Left renal cortex interstitium (tissue), 4 donors: ENCODE measurements at regions not wholly inside any gene's neighbourhood (a gene's known extent, or its start where the extent isn't known, plus 50 kb on each side); places are given as distances from the start of the nearest gene placed in this dataset.

Source experiments
- DNase-seq, 4 donors: peaks; one replicate each; pipeline ENCODE4 v3.0.0-alpha.2; 2013; ENCODE audit warnings: low read depth in 4 of 4, low spot score in 2 of 4, missing footprints in 1 of 4

DNA sequence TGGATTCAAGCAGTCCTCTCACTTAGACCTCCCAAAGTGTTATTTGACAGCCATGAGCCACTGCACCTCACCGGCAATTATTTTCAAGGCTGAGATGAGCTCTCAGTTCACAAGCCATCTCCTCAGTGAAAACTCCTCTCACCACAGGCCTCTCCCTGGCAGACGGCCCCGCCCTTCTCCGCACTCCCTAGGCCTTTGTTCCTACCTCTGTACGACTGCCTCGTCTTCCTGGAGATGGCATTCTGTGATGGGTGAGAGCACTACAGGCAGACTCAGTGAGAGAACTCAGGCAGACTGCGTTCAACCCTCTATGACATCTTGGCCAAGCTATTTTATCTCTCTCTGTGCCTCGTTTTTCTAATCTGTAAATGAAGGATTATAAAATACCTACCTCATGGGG is 67.0 kb upstream of the TPM1 start:
- no peak for DNase-seq

DNA sequence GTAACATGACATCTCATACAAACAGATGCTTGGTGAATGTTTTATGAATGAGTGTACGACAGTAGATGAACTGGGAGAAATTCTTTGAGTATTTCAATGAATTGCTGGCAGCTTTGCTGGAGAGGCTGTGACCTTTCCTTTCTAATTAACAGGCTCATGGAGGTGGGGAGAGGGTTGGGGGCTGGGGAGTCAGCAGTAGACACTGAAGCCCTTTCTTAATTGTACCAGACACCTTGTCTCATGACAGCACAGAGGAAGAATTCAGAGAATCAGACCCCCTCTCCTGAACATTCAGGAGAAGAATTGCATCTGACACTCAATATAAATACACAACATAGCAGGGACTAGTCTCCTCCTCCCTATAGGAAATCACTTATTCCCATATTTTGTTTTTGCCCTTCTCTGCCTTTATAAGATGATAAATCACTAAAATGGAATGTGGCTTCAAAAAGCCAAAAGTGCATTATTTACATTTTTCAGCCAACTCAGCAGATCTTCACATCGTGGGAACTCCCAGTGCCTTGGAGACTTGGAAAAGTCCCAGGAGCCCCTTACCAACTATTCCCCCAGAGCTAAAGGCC is 66.2 kb upstream of the TPM1 start:
- no peak for DNase-seq

DNA sequence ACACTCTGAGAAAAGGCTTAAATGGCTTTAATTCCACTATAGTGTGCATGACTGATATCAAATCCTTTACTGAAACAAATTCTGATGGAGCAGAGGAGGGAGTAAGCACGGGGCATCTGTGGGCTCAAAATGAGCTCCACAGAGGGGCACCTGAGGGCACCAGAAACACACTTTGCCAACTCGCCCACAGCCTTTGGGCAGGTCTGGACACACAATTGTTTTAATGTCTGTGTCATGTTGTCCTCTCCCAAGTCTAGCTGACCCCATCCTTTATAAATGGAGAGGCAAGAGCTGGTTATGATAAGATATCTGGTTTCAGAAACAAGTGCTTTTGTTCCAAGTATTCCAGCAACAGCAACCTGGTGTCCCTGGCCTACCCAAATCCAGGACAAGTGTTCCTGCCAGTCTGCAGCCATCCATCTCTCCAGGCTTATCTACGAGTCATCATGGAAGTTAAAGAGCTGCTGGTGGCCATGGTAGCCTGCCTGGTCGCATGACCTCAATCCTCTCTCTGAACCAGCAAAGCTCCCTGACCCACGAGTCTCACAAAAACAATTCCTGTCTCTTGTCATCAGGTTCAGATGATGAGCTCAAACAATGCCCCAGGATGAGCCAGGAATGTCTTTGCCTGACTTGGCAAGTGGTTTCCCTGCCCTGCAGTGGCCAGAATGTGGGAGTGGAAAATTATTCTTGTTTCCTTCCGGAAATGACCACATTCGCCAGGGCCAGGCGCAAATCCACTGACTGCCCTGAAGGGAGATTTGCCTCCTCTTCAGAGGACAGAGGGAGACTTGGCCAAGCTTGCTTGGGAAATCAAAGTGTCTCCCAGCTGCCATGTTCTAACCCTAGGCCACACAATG is 64.4 kb upstream of the TPM1 start:
- no peak for DNase-seq

DNA sequence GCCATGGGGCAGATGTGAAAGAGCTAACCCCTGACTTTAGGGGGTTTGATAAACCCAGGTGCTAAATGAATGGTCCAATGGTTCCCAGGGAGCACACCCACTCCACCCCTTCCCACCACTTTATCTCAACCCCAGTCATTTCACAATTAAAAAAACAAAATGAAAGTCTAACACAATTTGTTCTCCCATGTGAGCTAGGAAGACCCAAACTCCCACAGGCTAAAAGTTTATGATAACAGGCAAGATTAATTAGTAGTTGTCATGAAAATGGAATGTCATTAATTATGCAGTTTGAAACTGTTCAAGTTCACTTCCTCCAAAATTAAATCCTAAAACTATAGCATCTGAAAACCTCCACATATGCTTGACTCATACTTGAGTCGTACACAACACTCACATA is 63.3 kb upstream of the TPM1 start:
- no peak for DNase-seq

DNA sequence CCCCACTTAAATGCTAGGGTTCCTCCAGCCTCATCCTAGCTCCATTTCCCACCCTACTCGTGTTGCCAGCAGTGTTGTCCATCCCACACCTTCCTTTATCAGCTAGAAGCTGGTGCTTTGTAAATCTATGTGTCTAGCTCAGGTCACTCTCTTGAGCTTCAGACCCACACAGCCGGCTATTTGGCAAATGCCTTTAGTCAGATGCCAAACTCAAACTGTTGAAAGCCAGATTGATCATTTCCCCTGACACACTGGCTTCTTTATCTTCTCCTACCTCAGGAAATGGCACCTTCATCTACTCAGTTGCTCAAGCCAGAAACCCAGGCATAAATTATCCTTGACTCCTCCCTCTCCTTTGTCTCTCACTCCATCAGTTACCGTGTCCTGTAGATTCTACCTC is 61.5 kb upstream of the TPM1 start:
- no peak for DNase-seq

DNA sequence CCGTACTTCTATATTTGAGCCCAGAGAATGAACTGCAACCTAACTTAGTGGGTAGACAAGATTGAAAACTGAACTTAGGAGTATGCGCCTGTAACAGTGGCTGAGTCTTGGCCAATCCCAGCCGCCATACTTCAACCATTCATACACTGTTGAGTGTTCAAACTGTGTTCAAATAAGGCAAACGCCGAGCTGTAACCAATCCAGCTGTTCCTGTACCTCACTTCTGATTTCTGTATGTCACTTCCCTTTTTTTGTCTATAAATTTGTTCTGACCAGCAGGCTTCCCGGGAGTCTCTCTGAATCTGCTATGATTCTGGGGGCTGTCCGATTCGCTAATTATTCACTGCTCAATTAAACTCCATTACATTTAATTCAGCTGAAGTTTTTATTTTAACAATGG is 58.6 kb upstream of the TPM1 start:
- DNase-seq = no peak

DNA sequence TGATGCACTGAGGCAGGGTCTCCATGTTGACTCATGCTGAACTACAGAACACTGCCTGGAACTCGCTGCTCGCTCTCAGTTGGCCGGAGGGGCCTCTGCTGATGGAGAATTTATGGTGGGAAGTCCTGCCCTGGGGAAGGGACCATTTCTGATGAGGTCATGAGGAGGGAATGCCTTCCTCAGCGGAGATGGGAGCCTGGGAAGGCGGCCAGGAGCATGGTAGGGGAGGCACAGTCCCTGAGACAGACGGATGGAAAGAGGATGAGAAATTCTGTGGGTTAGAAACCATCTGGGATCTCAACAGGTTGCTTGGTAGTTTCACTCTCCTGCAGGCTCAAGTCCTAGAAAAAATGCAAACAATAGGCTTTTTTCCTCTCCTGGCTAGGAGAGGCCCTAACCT is 56.8 kb upstream of the TPM1 start:
- no peak for DNase-seq

DNA sequence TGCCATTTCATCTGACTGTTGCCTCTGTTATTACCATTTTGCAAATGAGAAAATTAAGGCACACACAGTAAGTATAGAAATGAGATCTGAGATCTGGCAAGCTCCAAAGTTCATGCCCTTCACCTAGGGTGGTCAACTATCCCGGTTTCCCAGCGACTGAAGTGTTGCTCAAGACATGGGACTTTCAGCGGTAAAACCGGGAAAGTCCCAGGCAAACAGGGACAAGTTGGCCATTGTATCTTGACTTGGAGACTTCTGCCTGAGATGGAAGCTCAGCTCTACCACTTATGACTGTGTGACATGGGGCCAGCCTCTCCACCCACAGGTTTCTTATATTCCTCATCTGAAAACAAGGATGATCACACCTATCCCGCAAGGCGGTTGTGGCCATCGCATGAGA is 55.6 kb upstream of the TPM1 start:
- no peak for DNase-seq

DNA sequence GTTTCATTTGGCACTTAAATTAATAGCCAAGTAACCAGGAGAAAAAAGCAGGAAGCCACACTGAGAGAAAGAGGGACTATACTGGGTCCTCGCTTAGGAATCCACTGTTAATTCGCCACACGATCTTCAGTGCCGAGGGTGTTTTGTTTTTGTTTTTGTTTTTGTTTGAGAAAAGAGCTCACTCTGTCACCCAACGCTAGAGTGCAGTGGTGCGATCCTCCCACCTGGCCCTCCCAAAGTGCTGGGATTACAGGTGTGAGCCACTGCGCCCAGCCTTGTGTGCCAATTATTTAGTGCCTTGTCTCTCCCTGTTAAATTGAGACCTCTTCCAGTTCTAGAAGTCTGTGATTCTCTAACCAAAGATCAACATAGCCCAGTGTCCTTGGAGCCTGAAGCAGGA is 53.8 kb upstream of the TPM1 start:
- no peak for DNase-seq

DNA sequence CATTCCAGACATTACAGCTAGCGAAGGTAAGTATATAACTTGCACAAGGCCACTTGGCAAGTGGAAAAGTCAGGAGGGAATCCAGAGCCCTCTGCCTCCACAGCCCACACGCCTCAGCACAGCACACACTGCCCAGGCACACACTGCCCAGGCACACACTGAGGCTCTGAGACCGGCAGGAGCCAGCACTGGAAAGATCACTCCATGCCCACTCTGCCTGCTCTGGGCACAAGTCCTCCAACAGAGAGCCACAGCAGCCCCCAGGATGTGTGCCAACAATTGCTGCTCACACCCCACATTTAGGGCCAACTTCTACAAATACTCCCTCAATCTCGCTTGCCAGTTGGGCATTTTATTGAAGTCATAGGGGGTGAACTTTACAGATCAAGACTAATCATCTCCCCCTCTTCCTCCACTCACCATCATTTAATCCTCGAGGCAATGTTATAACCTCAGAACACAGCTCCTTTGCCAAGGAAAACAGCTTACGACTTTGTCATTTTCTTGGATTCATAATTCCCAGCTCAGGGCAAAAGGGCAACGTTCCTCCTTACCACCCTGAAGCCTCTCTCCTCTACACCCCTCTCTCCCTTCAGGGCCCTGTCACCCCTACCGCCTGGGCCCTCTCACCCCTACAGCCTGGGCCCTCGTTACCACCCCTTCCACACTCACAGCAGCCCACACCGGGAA is 53.0 kb upstream of the TPM1 start:
- DNase-seq = no peak

DNA sequence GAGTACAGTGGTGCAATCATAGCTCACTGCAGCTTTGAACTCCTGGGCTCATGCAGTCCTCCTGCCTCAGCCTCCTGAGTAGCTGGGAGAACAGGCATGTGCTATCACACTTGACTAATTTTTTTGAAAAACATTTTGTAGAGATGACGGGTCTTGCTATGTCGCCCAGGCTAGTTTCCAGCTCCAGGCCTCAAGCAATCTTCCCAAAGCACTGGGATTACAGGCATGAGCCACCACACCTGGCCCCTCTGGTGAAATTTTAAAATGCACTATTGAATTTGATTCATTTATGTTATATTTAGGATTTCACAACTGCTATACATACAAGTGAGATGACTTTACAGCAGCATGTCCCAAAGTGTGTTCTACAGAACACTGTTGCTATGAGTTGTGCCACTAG is 50.8 kb upstream of the TPM1 start:
- DNase-seq = no peak

DNA sequence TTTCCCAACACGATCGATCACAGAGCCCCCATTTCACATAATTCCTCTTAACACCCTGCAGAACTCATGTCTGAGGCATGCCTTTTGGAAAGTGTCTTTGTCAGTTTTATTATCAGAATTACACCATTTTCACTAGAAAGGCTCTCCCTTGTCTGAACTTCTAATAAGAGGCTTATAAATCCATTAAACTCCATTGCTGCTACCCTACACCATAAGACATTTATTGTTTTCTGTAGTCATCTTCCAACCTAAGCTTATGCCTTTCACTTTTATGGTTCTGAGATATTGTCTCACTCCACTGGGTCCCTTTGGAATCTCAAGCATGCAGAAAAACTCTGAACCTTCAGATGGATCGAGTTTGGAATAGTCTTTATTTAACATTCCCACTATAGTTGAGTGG is 50.2 kb upstream of the TPM1 start:
- no peak for DNase-seq
